Ishikawa (cell line): ENCODE measurements at regions not wholly inside any gene's neighbourhood (a gene's known extent, or its start where the extent isn't known, plus 50 kb on each side); places are given as distances from the start of the nearest gene placed in this dataset.

Source experiments
- CEBPB ChIP-seq: IDR thresholded peaks from 2 replicates; pipeline ENCODE4 v1.6.1; 2012
- CREB1 ChIP-seq: IDR thresholded peaks from 2 replicates; pipeline ENCODE4 v1.6.1; 2012; ENCODE audit warnings: low read depth
- EGR1 ChIP-seq: IDR thresholded peaks from 2 replicates; pipeline ENCODE4 v1.6.1; 2012
- EP300 ChIP-seq: IDR thresholded peaks from 2 replicates; pipeline ENCODE4 v1.6.1; 2012; ENCODE audit warnings: borderline replicate concordance
- FOXM1 ChIP-seq: IDR thresholded peaks from 2 replicates; pipeline ENCODE4 v1.6.1; 2012; ENCODE audit warnings: low read depth, borderline replicate concordance
- NFIC ChIP-seq: IDR thresholded peaks from 2 replicates; pipeline ENCODE4 v1.6.1; 2012
- RAD21 ChIP-seq: IDR thresholded peaks from 2 replicates; pipeline ENCODE4 v1.6.1; 2012; ENCODE audit warnings: low read depth
- TAF1 ChIP-seq: IDR thresholded peaks from 2 replicates; pipeline ENCODE4 v1.6.1; 2012; ENCODE audit warnings: low read depth, mild to moderate bottlenecking
- TCF12 ChIP-seq: IDR thresholded peaks from 2 replicates; pipeline ENCODE4 v1.6.1; 2012; ENCODE audit warnings: low read depth
- TEAD4 ChIP-seq: IDR thresholded peaks from 2 replicates; pipeline ENCODE4 v1.6.1; 2012
- YY1 ChIP-seq: IDR thresholded peaks from 2 replicates; pipeline ENCODE4 v1.6.1; 2012; ENCODE audit warnings: low read depth
- ZBTB7A ChIP-seq: IDR thresholded peaks from 2 replicates; pipeline ENCODE4 v1.6.1; 2012; ENCODE audit warnings: low read depth
- TF ChIP-seq, protein P1 (sequence below): IDR thresholded peaks from 2 replicates; pipeline ENCODE4 v1.6.1; 2012
- TF ChIP-seq, protein P2 (sequence below): IDR thresholded peaks from 2 replicates; pipeline ENCODE4 v1.6.1; 2012
- TF ChIP-seq, protein P3 (sequence below): IDR thresholded peaks from 2 replicates; pipeline ENCODE4 v1.6.1; 2012; ENCODE audit warnings: low read depth, mild to moderate bottlenecking

DNA sequence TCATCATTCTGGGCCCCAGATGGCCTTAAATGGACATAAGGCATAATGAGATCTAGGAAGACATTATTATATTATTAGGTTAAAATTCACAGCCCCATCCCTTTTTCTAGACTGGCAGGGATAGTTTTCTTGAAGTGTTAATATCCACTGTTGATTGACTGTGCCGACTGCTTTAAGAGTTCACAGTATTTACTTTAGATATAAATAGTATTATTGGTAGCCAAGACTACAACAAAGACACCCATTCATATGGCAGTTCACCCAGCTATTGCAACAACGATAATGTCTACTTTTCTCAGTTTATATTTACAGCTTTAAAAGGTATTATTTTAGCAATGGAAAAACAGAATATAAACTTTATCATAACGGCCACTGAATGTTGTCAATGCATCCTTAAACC is 922.2 kb upstream of the POU3F4 start:
- TF ChIP-seq TAF1 (no peak), FOXM1 (no peak), NFIC (no peak), EP300 (no peak), TEAD4 (no peak), EGR1 (no peak), RAD21 (no peak), CREB1 (no peak), ZBTB7A (no peak), TCF12 (no peak), YY1 (no peak), CEBPB (no peak)
- TF ChIP-seq, protein P1, sequence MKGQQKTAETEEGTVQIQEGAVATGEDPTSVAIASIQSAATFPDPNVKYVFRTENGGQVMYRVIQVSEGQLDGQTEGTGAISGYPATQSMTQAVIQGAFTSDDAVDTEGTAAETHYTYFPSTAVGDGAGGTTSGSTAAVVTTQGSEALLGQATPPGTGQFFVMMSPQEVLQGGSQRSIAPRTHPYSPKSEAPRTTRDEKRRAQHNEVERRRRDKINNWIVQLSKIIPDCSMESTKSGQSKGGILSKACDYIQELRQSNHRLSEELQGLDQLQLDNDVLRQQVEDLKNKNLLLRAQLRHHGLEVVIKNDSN, result no peak
- TF ChIP-seq, protein P2, sequence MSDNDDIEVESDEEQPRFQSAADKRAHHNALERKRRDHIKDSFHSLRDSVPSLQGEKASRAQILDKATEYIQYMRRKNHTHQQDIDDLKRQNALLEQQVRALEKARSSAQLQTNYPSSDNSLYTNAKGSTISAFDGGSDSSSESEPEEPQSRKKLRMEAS, result no peak
- TF ChIP-seq, protein P3, sequence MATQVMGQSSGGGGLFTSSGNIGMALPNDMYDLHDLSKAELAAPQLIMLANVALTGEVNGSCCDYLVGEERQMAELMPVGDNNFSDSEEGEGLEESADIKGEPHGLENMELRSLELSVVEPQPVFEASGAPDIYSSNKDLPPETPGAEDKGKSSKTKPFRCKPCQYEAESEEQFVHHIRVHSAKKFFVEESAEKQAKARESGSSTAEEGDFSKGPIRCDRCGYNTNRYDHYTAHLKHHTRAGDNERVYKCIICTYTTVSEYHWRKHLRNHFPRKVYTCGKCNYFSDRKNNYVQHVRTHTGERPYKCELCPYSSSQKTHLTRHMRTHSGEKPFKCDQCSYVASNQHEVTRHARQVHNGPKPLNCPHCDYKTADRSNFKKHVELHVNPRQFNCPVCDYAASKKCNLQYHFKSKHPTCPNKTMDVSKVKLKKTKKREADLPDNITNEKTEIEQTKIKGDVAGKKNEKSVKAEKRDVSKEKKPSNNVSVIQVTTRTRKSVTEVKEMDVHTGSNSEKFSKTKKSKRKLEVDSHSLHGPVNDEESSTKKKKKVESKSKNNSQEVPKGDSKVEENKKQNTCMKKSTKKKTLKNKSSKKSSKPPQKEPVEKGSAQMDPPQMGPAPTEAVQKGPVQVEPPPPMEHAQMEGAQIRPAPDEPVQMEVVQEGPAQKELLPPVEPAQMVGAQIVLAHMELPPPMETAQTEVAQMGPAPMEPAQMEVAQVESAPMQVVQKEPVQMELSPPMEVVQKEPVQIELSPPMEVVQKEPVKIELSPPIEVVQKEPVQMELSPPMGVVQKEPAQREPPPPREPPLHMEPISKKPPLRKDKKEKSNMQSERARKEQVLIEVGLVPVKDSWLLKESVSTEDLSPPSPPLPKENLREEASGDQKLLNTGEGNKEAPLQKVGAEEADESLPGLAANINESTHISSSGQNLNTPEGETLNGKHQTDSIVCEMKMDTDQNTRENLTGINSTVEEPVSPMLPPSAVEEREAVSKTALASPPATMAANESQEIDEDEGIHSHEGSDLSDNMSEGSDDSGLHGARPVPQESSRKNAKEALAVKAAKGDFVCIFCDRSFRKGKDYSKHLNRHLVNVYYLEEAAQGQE, result no peak

DNA sequence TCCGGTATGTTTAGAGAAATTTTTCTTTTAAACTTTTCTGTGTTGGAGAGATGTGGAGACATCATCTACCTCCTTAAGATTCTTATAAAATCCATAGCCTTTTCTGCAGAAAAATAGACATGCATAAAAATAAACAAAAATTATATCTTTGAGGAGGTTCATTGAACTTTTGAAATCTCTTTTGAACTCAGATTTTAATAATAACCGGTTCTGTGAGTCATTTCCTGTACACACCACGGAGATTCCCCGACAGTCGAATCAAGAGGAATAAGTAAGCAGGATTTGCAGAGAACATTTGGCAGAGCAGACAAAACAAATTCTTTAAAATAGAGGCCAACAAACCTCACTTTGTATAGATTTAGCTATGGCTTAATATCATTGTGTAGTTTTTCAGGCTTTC is 918.7 kb upstream of the POU3F4 start:
- no peak for TF ChIP-seq CEBPB
- no peak for TF ChIP-seq CREB1
- no peak for TF ChIP-seq EGR1
- TF ChIP-seq, protein P1, result no peak
- no peak for TF ChIP-seq FOXM1
- no peak for TF ChIP-seq NFIC
- TF ChIP-seq TCF12, result no peak
- TF ChIP-seq RAD21, result no peak
- TF ChIP-seq, protein P3, result no peak
- no peak for TF ChIP-seq EP300
- TF ChIP-seq, protein P2, result no peak
- no peak for TF ChIP-seq YY1
- TF ChIP-seq ZBTB7A, result no peak
- TF ChIP-seq TEAD4, result no peak
- no peak for TF ChIP-seq TAF1

DNA sequence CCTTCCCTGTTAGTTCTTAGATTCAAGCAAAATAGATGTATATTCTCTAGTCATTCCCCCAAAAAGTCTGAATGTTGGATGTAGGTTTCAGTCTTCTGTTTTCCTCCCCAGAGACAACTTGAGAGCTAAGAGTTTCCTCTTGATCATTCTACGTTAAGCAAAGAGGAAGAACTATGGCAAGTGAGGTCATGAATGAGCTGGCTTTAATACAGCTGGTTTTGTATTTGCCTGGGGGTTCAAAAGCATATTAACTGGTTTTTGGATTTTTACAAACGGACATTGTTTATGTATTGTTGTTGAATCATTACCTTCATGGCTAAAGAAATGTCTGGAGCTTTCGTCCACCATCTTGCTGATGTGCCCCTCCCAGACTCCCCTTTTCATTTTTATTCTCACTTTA is 916.7 kb upstream of the POU3F4 start:
- no peak for TF ChIP-seq EP300
- TF ChIP-seq, protein P2, result no peak
- TF ChIP-seq, protein P3, result no peak
- no peak for TF ChIP-seq ZBTB7A
- TF ChIP-seq EGR1, result no peak
- no peak for TF ChIP-seq TAF1
- no peak for TF ChIP-seq TCF12
- TF ChIP-seq CREB1, result no peak
- TF ChIP-seq YY1, result no peak
- TF ChIP-seq, protein P1, result no peak
- TF ChIP-seq RAD21, result no peak
- TF ChIP-seq CEBPB, result no peak
- TF ChIP-seq TEAD4, result no peak
- TF ChIP-seq FOXM1, result no peak
- TF ChIP-seq NFIC, result no peak

DNA sequence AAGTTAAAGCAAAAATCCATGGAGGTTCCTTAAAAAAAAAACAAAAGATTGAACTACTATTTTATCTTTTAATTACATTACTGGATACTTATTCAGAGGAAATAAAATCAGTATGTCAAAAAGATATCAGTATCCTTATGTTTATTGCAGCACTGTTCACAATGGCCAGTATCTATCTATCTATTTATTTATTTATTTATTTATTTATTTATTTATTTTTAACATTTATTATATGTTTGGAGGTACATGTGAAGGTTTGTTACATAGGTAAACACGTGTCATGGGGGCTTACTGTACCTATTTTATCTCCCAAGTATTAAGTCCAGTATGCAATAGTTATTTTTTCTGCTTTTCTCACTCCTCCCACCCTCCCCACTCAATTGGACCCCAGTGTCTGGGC is 881.1 kb upstream of the POU3F4 start:
- no peak for TF ChIP-seq CEBPB
- no peak for TF ChIP-seq RAD21
- TF ChIP-seq TAF1, result no peak
- TF ChIP-seq, protein P2, result no peak
- no peak for TF ChIP-seq TEAD4
- TF ChIP-seq EGR1, result no peak
- no peak for TF ChIP-seq CREB1
- no peak for TF ChIP-seq TCF12
- TF ChIP-seq, protein P1, result no peak
- TF ChIP-seq EP300, result no peak
